Retinal pigment epithelial cell (primary cell): ENCODE measurements at regions not wholly inside any gene's neighbourhood (a gene's known extent, or its start where the extent isn't known, plus 50 kb on each side); places are given as distances from the start of the nearest gene placed in this dataset.

Source experiments
- DNase-seq: peaks from one replicate; pipeline ENCODE4 v3.0.0-alpha.2; 2010; ENCODE audit warnings: low read depth
- H3K4me3 ChIP-seq: 2 replicates; pipeline ENCODE4 v1.5.1; 2011; ENCODE audit warnings: mild to moderate bottlenecking, low read length, control low read depth, moderate library complexity
- TF ChIP-seq, protein P1 (sequence below): conservative IDR thresholded peaks from 2 replicates; pipeline ENCODE4 v1.5.1; 2011; ENCODE audit warnings: low read depth, low read length, control low read depth, inconsistent platforms

DNA sequence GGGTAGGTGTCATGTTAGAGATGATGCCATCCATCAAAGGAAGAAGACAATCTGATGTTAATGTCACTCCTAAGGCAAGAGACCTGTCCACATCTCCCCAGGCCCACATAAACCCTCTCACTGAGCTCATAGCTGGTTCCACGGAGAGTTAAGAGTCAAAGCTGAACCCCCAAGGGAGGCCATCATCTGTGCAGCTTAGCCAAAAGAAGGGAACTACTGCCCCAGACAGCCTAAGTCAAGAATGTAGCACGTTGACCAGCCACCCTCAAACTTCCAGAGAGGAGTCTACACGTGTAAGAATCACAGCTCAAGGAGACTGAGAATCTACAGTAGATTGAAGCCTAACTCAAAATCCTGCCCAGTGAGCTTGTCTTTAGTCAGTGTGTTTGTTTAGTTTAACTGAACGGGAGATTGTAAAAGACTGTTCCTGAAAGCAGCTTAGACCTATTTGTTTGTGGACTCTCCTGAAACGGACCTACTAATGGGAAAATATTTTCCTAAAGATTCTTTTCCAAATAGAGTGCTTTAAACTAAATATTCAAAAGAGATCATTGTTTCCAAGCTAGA, 192.7 kb upstream of the NFE2L3 start:
- no peak for DNase-seq
- TF ChIP-seq, protein P1, sequence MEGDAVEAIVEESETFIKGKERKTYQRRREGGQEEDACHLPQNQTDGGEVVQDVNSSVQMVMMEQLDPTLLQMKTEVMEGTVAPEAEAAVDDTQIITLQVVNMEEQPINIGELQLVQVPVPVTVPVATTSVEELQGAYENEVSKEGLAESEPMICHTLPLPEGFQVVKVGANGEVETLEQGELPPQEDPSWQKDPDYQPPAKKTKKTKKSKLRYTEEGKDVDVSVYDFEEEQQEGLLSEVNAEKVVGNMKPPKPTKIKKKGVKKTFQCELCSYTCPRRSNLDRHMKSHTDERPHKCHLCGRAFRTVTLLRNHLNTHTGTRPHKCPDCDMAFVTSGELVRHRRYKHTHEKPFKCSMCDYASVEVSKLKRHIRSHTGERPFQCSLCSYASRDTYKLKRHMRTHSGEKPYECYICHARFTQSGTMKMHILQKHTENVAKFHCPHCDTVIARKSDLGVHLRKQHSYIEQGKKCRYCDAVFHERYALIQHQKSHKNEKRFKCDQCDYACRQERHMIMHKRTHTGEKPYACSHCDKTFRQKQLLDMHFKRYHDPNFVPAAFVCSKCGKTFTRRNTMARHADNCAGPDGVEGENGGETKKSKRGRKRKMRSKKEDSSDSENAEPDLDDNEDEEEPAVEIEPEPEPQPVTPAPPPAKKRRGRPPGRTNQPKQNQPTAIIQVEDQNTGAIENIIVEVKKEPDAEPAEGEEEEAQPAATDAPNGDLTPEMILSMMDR: no peak
- no peak overlapping the region for H3K4me3 ChIP-seq

DNA sequence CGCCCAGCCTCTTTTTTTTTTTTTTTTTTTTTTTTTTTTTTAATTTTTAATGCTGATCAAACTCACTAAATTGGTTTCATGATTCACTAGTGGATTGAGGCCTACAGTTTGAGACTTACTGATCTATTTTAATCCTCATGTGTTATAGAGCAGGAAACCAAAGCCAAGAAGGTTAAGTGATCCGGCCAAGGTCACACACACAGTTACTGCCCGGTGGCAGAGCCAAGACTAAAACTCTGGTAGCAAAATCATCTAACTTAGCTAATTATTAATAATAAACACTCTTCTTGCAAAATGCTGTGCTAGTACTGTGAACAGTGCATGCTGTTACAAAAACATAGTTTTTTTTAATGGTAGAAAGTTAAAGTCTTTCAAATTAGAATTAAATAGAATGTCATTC, 188.3 kb upstream of the NFE2L3 start:
- TF ChIP-seq, protein P1: no peak

DNA sequence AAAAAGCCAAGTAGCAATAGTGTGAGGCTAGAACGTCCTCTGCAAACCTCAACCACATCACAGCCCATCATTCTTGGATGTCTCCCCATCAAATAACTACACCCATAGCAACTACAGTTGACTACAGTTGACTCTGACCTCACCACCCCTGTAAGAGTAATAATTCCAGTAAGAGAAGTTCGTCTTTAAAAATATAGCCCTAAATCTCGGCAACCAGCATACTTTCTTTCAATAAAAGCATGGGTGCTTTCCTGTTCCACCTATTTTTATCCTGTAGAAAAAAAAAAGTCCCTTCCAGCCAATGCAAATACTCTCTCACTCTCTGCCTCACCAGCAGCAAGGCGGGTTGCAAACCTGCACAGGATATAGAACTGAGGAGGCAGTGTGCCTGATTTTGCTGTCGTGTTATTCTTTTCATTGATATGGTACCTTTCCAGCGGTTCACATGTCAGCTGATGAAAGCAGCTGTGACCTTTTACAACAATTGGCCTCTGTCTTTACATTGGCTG, 187.5 kb upstream of the NFE2L3 start:
- no peak overlapping the region for H3K4me3 ChIP-seq
- DNase-seq: no peak
- TF ChIP-seq, protein P1: no peak

More for the DNA sequence above, 188.3 kb upstream of the NFE2L3 start:
- no peak for DNase-seq
- H3K4me3 ChIP-seq: no peak overlapping the region

DNA sequence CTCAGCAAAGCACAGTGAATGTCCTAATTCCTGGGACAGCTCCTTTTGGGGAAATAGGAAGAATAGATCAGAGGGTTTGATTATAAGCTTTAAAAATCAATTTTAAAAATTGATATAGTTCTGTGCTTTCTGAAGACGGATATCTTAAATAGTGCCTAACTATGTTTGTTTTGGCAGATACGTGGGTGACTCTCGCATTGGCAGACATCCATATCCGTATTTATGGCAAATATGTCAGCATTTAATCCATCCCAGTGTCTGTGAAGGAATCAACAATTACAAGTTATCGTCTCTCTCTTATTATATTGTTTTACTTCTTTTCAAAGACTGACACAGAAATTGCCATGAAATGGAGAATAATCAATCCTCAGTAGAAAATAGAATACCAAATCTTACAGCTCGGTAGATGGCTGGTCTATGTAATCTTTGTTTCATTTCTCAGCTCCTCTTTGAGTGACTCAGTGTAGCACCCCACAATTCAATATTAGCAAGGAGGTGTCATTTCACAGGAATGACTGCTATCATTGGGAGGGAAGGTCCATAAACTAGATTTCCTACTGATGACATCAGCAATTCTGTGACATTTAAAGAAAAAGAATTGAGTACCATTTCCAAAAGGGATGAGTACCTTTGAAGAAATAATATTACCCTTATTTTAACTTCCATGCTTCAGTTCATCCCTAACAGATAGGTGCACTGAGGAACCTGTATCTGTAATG, 186.4 kb upstream of the NFE2L3 start:
- TF ChIP-seq, protein P1: no peak
- H3K4me3 ChIP-seq: no peak overlapping the region
- no peak for DNase-seq

DNA sequence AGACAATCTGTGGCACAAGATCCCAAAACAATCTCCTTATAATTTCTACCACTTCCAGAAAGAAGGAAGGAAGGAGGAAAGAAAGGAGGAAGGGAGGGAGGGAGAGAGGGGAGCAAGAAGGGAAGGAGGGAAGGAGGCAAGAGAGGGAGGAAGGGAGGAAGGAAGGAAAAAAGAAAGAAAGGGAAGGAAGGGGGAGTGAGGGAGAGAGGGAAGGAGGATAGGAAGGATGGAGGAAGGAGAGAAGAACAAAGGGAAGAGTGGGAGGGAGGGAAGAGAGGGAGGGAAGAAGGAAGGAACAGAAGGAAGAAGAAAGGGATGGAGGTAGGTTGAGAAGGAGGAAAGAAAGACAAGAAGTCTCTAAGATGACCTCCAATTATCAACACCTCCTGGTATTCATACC, 185.5 kb upstream of the NFE2L3 start:
- DNase-seq: no peak
- TF ChIP-seq, protein P1: no peak
- H3K4me3 ChIP-seq: no peak overlapping the region

DNA sequence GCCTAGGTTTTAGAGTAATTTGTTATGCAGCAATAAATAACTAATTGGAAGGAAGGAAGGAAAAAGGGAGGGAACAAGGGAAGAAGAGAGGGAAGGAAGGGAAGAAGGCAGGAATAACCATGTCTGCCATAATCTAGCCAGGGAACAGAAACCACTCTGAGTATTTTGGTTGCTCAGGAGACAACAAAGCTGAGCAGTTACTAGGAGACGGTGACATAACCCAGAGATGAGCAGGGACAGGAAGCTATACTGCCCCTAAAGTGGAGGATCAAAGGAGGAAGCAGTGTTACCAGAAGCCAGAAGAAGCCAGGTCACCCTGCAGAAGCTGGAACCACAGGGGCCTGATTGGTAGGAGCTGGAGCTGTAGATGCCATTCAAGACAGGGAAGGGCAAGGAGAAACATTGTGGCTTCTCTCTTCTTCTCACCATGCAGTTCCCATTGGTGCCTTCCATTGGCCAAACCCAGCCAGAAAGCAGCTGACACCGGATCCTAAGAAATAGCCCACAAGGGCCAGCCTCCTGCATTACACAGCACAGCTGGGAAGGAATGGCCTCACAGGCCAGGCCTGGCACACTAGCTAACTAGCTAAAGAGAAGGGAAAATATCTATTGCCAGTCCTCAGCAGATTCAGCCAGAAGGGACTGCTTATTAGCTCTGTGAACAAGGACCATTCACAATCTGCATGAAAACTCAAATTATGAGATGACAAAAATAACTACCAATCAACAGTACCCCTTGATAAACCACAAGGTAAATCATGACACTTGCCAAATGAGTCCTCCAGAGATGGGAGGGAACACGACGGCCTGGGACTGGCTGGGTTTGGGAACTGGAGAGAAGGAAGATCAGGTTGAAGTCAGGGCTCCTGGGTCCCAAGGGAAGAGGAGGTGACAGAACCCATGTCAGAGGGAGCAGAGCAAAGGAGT, 184.5 kb upstream of the NFE2L3 start:
- DNase-seq: no peak
- no peak overlapping the region for H3K4me3 ChIP-seq
- TF ChIP-seq, protein P1: no peak
